T47D (cell line): ENCODE measurements at regions not wholly inside any gene's neighbourhood (a gene's known extent, or its start where the extent isn't known, plus 50 kb on each side); places are given as distances from the start of the nearest gene placed in this dataset.
A peak's percentile ranks its signal among the peaks of the same experiment; 100 is the strongest.

Source experiments
- DNase-seq, 2 experiments: peaks; one replicate each; pipeline versions ENCODE4 v3.0.0 to v3.0.0-alpha.2; 2011 to 2012; ENCODE audit warnings: low read depth in 1 of 2, low spot score in 1 of 2
- JUND ChIP-seq: IDR thresholded peaks from 2 replicates; pipeline ENCODE4 v1.6.1; 2012; ENCODE audit warnings: low read depth
- in situ Hi-C: cut with HindIII; loops from 2 replicates; pipeline ENCODE4 v1.10.0; 2016; ENCODE audit warnings: low sequenced_read_pairs, low pct_unique_long_range_greater_than_20kb

DNA sequence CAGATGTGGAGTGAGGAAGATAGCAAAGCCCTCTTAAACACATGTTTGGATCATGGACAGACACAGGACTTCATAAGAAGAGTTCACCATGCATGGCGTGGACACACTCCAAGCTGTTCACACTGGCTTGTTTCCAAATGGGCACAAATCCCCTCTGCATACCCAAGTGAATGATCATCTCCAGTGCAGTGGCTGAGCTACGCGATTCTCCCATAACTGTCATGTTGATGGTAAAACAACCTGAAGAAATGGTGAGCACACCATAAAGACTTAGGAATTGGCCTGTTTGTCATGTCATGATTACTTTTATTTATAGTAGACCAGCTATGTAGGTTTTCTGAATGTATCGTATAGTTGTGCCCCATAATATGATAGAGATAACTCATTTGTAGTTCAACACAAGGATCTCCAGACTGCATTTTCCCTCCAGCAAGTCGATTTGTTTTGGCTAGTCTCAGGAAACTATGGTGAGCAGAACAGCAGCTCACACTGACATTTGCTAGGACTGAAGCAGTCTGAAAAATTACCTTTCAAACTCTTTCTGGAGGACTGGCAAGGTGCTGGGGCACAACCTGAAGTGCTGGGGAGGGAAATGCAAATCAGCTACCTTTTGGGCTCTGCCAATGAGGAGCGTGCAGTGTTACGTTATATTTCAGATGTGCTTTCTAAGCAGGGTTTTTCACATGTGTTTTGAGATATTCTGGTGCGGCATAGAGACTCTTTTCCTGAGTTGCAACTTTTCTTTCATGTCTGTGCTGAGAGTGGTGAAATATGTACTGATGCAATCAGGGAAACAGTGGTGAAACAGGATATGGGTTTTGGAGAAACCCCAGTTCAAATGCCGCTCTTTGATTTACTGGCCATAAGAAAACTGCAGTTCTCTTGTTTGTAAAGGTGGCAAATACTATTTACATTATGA is 629.6 kb upstream of the DPP6 start:
- in situ Hi-C loops, result no loop called here
- DNase-seq, result peak in 1 of 2 experiments; percentile 54
- TF ChIP-seq JUND, result no peak

GRCh38 chr7:153423210-153423590 is 629.0 kb upstream of the DPP6 start:
- no peak for TF ChIP-seq JUND
- no peak for DNase-seq
- in situ Hi-C loops, result no loop called here

GRCh38 chr7:153430931-153431330 is 621.3 kb upstream of the DPP6 start:
- DNase-seq, result no peak
- in situ Hi-C loops, result no loop called here
- TF ChIP-seq JUND, result no peak

DNA sequence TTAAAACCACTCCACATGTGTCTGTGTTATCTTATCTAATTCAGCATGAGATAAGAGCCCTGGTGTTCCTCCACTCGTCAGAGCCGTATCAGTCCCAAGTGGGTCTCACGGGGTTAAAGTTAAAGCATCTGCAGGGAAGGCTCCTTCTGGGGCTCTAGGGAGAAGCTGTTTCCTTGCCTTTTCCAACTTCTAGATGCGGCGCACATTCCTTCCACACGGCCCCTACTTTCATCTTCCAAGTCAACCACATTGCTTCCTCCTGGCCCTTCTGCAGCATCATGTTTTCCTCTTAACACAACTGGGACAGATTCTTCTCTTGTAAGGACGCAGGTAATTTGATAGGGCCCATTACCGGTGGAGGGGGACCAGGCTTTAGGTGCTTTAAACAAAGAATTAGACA is 620.1 kb upstream of the DPP6 start:
- TF ChIP-seq JUND, result no peak
- peak in 1 of 2 experiments; percentile 60 for DNase-seq
- in situ Hi-C loops, result no loop called here

DNA sequence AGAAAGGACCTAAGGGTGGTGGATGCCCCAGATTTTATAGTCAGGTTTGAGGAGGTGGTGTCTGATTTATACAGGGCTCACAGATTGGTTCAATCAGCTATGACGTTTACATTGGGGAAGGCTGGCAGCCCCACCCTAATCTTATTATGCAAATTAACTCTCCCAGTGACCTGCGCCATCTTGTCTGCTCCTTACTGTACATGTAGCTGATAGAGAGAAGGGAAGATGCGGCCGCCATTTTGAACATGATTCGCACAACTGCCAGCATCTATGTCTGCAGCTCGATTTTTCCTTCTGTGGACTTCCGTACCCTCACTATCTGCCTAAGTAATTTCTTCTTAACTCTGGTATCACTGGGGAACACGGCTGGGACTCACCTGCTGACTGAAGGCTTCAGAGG is 619.0 kb upstream of the DPP6 start:
- in situ Hi-C loops, result no loop called here
- DNase-seq, result peak in 1 of 2 experiments; percentile 8
- TF ChIP-seq JUND, result no peak

DNA sequence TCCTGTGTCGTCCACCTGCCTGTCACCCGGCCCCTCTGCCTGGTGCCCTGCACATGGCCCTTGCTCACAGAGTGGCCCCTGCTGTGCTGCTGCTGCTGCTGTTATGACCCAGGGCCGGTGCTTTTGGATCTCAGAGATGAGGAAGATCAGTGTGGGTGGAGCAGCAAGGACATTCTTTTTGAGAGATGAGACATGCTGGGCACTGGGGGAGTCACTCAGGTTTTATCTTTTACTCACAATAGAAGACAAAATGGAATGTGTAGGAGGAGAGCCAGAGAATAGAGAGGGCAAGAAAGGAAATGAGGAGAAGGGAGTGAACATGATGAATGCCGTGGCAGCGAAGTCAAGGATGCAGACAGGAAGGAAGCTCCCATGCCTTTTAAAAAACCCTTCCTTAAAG is 611.5 kb upstream of the DPP6 start:
- no peak for DNase-seq
- TF ChIP-seq JUND, result no peak
- in situ Hi-C loops, result no loop called here

- DNase-seq, result no peak
- in situ Hi-C loops, result no loop called here
- TF ChIP-seq JUND, result no peak
These were observed 609.0 kb upstream of the DPP6 start for GRCh38 chr7:153443032-153443701.

GRCh38 chr7:153444641-153445040 is 607.6 kb upstream of the DPP6 start:
- in situ Hi-C loops, result no loop called here
- DNase-seq, result no peak
- TF ChIP-seq JUND, result no peak

DNA sequence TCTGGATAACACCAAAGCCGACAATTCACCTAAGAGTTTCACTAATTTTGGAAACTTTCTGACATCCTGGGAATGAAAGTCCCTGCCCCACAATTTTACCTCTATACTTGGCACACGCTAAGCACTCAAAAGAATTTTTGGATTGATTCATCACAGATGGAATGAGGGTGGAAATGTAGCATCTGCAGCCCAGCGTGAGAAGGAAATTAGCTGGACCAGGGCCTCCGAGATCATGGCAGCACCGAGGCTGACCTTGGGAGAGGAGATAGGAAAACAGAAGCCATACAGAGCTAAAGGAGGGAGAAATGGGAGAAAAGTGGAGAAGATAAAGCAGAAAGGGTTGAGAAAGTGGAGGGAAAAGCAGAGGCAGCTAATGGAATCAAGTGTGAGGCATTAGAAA is 606.6 kb upstream of the DPP6 start:
- DNase-seq, result no peak
- in situ Hi-C loops, result no loop called here
- no peak for TF ChIP-seq JUND

GRCh38 chr7:153446490-153446889 is 605.7 kb upstream of the DPP6 start:
- no peak for DNase-seq
- in situ Hi-C loops, result no loop called here
- TF ChIP-seq JUND, result no peak

- in situ Hi-C loops, result no loop called here
- no peak for DNase-seq
- TF ChIP-seq JUND, result no peak
These were observed 605.2 kb upstream of the DPP6 start for GRCh38 chr7:153447011-153447410.

DNA sequence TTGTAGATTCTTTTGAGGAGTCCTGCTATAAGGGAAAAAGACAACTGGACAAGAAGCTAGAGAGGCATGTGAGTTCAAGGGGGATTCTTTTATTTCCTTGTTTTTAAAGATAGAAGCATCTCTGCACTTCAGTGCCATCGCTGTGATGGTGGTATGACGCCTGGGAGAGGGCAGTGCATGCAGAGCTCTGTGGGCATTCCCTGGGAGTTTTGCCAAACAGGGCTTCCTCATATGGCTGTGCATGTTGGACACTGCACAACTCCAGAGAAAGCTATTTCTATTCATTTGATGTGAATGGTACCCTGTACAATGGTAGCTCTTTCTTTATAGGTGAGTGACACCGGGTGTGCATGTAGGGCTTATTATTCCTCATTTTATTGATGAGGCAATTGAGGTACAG is 599.5 kb upstream of the DPP6 start:
- TF ChIP-seq JUND, result no peak
- in situ Hi-C loops, result no loop called here
- no peak for DNase-seq

- in situ Hi-C loops, result no loop called here
- TF ChIP-seq JUND, result no peak
- no peak for DNase-seq
These were observed 597.9 kb upstream of the DPP6 start for GRCh38 chr7:153454306-153454705.

- no peak for TF ChIP-seq JUND
- in situ Hi-C loops, result no loop called here
- DNase-seq, result no peak
These were observed 594.5 kb upstream of the DPP6 start for GRCh38 chr7:153457746-153458145.
